NOMO-1 (cell line): ENCODE measurements at regions not wholly inside any gene's neighbourhood (a gene's known extent, or its start where the extent isn't known, plus 50 kb on each side); places are given as distances from the start of the nearest gene placed in this dataset.

ENCODE experiments used
- DNase-seq, 2 experiments: peaks; one replicate each; lab custom pipeline; 2025; ENCODE audit not compliant: unreplicated experiment in 2 of 2; lab: John Stamatoyannopoulos, UW

GRCh38 chr6:144796070-144796469, 510.9 kb downstream of the UTRN start:
- no peak for DNase-seq

- no peak for DNase-seq
Observed at GRCh38 chr6:144797881-144798589, 512.9 kb downstream of the UTRN start.

- DNase-seq = no peak
Observed at GRCh38 chr6:144804246-144804790, 519.2 kb downstream of the UTRN start.

- DNase-seq = no peak
Observed at GRCh38 chr6:144805049-144805448, 519.9 kb downstream of the UTRN start.

- no peak for DNase-seq
Observed at GRCh38 chr6:144806222-144806621, 521.1 kb downstream of the UTRN start.

GRCh38 chr6:144809120-144809519, 524.0 kb downstream of the UTRN start:
- DNase-seq = no peak

GRCh38 chr6:144809969-144810368, 524.8 kb downstream of the UTRN start:
- DNase-seq = no peak

GRCh38 chr6:144811140-144811539, 526.0 kb downstream of the UTRN start:
- DNase-seq = no peak

- DNase-seq = no peak
Observed at GRCh38 chr6:144816936-144817335, 531.8 kb downstream of the UTRN start.

- no peak for DNase-seq
Observed at GRCh38 chr6:144820270-144820669, 535.1 kb downstream of the UTRN start.

GRCh38 chr6:144823131-144823530, 538.0 kb downstream of the UTRN start:
- DNase-seq = peak; percentile 5 to 51

GRCh38 chr6:144824018-144824417, 538.9 kb downstream of the UTRN start:
- DNase-seq = no peak

GRCh38 chr6:144834426-144835038, 549.4 kb downstream of the UTRN start:
- no peak for DNase-seq

- DNase-seq = no peak
Observed at GRCh38 chr6:144835322-144835973, 550.3 kb downstream of the UTRN start.

GRCh38 chr6:144840619-144841018, 555.5 kb downstream of the UTRN start:
- DNase-seq = no peak

- no peak for DNase-seq
Observed at GRCh38 chr6:144843701-144844100, 558.6 kb downstream of the UTRN start.

- no peak for DNase-seq
Observed at GRCh38 chr6:144844596-144844995, 559.5 kb downstream of the UTRN start.

- no peak for DNase-seq
Observed at GRCh38 chr6:144845186-144845585, 560.1 kb downstream of the UTRN start.

- no peak for DNase-seq
Observed at GRCh38 chr6:144847916-144848315, 562.8 kb downstream of the UTRN start.

- DNase-seq = no peak
Observed at GRCh38 chr6:144849920-144850319, 564.8 kb downstream of the UTRN start.

GRCh38 chr6:144853603-144854002, 568.5 kb downstream of the UTRN start:
- no peak for DNase-seq

- DNase-seq = no peak
Observed at GRCh38 chr6:144854654-144855053, 569.5 kb downstream of the UTRN start.
